Hematopoietic multipotent progenitor cell (in vitro differentiated cells): ENCODE measurements at regions not wholly inside any gene's neighbourhood (a gene's known extent, or its start where the extent isn't known, plus 50 kb on each side); places are given as distances from the start of the nearest gene placed in this dataset.

Experiments
- DNase-seq, 3 donors: peaks; one replicate each; pipeline ENCODE4 v3.0.0-alpha.2; 2011 to 2015; ENCODE audit warnings: low read depth in 2 of 3, low spot score in 2 of 3

DNA sequence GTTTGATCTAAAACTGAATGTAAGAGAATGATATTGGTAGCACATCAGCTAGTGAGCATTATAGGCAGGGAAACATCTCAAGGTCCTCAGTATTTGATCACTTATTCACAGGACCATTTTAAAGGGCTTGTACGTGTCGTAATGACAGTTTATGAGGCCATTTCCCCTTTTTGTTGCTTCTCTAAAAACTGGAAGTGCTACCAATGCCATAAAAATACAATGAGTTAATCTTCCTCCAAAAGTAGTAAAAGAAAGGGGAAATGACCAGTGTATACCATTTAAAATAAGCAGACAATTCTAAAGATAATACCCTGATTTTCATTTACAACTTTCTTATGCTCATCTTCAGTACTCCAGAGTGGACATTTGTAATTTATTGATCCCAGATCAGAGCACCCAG lies 285.8 kb upstream of the PCSK5 start:
- peak in 2 of 3 donors; percentile 7 to 65 for DNase-seq

- peak in 2 of 3 donors; percentile 24 to 66 for DNase-seq
Observed at GRCh38 chr9:75607521-75607920, 283.0 kb upstream of the PCSK5 start.

- DNase-seq: no peak
Observed at GRCh38 chr9:75609401-75609800, 281.1 kb upstream of the PCSK5 start.

DNA sequence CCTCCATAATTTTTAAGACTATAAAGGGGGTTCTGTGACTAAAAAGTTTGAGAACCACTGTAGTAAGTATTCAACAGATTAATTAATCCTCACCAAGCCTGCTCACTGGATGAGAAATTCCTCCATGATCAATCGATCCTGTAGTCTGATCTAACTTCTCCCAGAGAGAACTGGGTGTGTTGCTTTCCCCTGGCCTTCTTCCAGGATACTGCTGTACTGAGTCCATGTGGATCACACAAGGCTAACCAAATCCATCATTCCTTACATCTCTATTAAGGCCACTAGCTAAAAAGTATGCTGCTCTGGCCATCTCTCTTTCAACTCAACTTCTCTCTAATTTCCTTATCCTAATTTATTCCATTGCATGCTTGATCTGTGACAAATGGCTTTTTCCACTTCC lies 280.2 kb upstream of the PCSK5 start:
- no peak for DNase-seq

DNA sequence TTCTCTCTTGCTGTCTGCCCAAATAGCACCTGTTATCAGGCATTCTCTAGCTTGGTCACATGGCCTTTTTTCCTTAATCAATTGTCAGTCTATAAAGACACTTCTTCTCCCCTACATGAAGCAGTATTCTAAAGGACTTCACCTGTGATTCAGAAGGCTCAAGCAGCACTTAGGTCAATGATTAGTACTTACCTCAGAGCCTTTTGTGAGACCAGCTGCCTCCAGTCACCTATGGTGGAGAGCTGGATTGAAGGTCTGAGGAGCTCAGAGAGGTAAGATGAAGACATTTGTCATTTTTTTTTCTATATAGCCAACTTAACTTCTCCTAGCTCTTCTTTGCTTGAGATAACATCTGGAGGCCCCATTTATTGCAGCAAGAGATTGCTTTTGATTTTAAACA lies 278.3 kb upstream of the PCSK5 start:
- DNase-seq: no peak

- no peak for DNase-seq
Observed at GRCh38 chr9:75612754-75613153, 277.7 kb upstream of the PCSK5 start.

- no peak for DNase-seq
Observed at GRCh38 chr9:75615284-75615683, 275.2 kb upstream of the PCSK5 start.

DNA sequence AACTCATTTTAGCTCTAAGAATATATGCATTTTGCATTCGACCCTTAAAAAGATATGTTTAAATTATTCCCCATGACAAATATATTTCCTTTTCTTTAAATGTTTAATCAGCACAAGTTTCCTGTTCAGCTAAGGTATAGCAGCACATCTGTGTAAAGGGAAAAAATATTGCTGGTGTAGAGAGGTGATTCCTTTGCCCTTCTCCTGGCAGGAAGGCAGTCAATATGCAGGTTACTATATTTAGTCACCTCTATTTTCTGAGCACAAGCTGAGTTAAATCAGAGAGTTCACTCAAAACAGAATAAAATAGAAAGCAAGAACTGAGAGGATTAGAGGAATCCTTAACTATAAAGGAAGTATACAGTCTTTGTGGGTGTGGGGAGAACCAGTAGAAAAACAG lies 274.4 kb upstream of the PCSK5 start:
- no peak for DNase-seq

DNA sequence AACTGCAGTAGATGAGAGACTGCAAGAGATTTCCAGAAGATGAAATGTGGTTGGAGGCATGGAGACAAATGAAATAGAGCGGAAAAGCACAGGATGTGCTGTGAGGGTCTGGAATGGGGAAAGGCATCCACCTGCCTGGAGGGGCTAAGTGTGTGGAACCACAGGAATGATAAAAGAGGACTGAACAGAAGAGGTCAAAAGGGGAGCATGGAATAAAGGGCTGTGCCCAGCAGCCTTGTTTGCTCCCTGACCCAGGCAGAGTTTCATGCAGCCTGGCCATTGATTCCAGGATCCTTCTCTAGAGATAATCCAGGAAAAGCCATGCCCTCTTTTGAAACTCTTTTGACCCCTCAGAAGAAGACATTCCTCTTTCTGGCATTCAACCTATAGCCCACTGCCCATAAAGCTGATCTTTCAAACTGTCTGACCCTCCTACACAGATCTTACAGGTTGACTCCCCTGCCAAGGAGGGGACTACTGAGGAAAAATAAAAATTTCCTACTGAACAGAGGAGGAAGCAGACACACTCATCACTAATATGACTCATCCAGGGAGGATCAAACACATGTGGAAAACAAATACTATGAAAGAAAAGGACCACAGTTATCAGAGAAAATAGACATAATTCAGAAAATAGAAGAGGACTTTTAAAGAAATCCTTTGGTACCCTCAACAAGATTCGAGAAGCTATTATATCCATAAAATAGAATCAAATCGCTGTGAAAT lies 273.5 kb upstream of the PCSK5 start:
- DNase-seq: no peak

- no peak for DNase-seq
Observed at GRCh38 chr9:75623462-75623861, 267.0 kb upstream of the PCSK5 start.

DNA sequence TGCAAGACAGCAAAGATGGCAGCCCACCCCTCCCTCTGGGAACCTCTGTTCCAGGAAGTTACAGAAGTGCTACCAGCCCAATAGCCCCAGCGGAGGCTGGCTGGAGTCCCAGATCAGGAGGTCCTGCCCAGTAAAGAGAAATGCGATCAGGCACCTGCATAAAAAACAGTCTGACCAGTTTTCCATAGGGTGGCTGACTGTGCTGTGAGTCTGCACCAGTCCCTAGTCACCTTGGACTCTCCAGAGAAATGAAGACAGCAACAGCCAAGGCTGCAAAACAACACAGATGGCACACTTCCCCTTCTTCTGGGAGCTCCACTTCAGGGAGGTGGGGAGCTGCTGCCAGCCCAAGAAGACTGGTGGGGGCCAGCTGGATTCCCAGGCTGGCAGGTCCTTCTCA lies 265.5 kb upstream of the PCSK5 start:
- no peak for DNase-seq

DNA sequence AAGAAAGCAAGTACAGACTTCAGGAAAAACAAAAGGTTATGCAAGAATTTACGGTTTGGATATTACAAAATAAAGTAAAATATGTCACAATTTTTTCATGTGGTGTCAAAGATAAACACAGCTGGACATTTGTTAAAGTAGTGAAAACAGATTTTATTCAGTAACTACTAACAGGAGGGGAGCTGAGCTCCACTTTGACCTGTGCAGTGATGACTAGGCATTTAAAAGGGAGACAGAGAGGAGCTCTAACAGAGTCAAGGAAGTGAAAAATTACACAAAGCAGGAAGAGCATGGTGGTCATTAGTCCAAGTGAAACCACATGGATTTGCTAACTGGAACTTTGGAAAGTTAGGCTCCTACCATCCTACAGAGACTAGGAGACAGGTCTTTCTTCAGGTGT lies 263.6 kb upstream of the PCSK5 start:
- no peak for DNase-seq

- DNase-seq: no peak
Observed at GRCh38 chr9:75628952-75629351, 261.5 kb upstream of the PCSK5 start.

GRCh38 chr9:75633451-75634057 lies 256.9 kb upstream of the PCSK5 start:
- DNase-seq: no peak

DNA sequence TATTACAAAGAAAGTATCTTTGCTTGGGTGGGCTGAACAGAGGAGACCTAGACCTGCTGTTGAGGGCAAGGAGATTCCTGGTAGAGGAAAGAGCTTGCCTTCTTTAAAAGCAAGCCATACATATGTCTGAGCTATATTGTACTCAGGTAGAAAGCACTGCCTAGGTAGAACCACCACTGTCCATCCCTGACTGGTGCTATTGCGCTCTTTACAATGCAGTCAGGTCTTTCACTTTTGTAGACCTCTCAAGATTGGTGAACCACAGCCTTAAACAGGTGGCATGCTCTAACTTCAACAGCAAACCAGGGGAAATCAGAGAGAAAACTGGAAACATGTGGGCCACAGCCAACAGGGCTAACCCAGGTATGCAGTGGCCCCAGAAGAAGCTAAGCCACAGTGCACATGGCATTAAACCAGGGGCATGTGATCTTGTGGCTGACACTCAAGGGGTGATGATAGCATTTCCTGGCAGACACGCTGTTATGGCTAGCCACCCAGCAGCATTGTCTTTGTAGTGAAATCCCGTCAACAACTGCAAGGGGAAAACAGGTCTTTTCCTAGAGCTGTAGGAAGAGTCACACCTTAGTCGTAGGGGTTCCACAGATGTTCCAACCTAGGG lies 253.9 kb upstream of the PCSK5 start:
- DNase-seq: no peak

- DNase-seq: no peak
Observed at GRCh38 chr9:75639971-75640610, 250.4 kb upstream of the PCSK5 start.

GRCh38 chr9:75642522-75642921 lies 248.0 kb upstream of the PCSK5 start:
- no peak for DNase-seq

GRCh38 chr9:75644649-75645048 lies 245.8 kb upstream of the PCSK5 start:
- no peak for DNase-seq

DNA sequence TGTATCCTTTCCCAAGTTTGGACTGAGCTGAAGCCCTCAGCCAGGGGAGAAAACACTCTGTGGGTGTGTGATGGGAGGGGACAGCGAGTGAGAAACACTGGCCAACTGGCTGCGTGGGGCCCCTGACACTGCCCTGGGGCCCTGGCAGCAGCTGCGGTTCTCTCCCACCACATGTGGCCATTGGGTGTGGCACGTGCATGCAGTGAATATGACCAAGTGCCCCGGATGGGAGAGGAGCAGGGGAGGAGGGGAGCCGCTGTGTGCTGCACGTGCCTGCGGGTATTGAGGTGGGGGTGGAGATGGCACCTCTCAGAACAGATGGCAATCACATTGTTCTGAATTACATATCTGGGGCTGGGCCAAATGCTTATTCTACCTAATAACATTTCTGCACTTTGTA lies 242.4 kb upstream of the PCSK5 start:
- no peak for DNase-seq

- no peak for DNase-seq
Observed at GRCh38 chr9:75649060-75649459, 241.4 kb upstream of the PCSK5 start.

GRCh38 chr9:75651709-75652108 lies 238.8 kb upstream of the PCSK5 start:
- no peak for DNase-seq

GRCh38 chr9:75653335-75653734 lies 237.1 kb upstream of the PCSK5 start:
- no peak for DNase-seq
